BLaER1 treated with 17β-estradiol and CSF1 and Interleukin-3, amounts not matched to agents 10 nM and 100 nM (cell line): ENCODE measurements at regions not wholly inside any gene's neighbourhood (a gene's known extent, or its start where the extent isn't known, plus 50 kb on each side); places are given as distances from the start of the nearest gene placed in this dataset.

Source experiments
- H3K27ac ChIP-seq, 11 experiments: shearing (Covaris generic); formaldehyde crosslinking; 2 replicates each; pipeline ENCODE4 v1.8.1; 2022
- H3K27me3 ChIP-seq, 11 experiments: shearing (Covaris generic); formaldehyde crosslinking; 2 replicates each; pipeline ENCODE4 v1.8.1; 2022
- H3K36me3 ChIP-seq, 11 experiments: shearing (Covaris generic); formaldehyde crosslinking; 2 replicates each; pipeline ENCODE4 v1.8.1; 2022
- H3K4me1 ChIP-seq, 10 experiments: shearing (Covaris generic); formaldehyde crosslinking; 2 replicates each; pipeline ENCODE4 v1.8.1; 2022
- H3K4me2 ChIP-seq, 11 experiments: shearing (Covaris generic); formaldehyde crosslinking; 2 replicates each; pipeline ENCODE4 v1.8.1; 2022
- H3K4me3 ChIP-seq, 10 experiments: shearing (Covaris generic); formaldehyde crosslinking; 2 replicates each; pipeline ENCODE4 v1.8.1; 2022
- H3K9ac ChIP-seq, 11 experiments: shearing (Covaris generic); formaldehyde crosslinking; 2 replicates each; pipeline ENCODE4 v1.8.1; 2022
- H3K9me3 ChIP-seq, 11 experiments: shearing (Covaris generic); formaldehyde crosslinking; replicated peaks in 1 of 11; 2 replicates each; pipeline ENCODE4 v1.8.1; 2022
- H4K20me1 ChIP-seq, 11 experiments: shearing (Covaris generic); formaldehyde crosslinking; 2 replicates each; pipeline ENCODE4 v1.8.1; 2022
- Cebpa-rat ChIP-seq, 11 experiments: shearing (Covaris generic); IDR thresholded peaks; 2 replicates each; pipeline ENCODE4 v1.8.1; 2022

DNA sequence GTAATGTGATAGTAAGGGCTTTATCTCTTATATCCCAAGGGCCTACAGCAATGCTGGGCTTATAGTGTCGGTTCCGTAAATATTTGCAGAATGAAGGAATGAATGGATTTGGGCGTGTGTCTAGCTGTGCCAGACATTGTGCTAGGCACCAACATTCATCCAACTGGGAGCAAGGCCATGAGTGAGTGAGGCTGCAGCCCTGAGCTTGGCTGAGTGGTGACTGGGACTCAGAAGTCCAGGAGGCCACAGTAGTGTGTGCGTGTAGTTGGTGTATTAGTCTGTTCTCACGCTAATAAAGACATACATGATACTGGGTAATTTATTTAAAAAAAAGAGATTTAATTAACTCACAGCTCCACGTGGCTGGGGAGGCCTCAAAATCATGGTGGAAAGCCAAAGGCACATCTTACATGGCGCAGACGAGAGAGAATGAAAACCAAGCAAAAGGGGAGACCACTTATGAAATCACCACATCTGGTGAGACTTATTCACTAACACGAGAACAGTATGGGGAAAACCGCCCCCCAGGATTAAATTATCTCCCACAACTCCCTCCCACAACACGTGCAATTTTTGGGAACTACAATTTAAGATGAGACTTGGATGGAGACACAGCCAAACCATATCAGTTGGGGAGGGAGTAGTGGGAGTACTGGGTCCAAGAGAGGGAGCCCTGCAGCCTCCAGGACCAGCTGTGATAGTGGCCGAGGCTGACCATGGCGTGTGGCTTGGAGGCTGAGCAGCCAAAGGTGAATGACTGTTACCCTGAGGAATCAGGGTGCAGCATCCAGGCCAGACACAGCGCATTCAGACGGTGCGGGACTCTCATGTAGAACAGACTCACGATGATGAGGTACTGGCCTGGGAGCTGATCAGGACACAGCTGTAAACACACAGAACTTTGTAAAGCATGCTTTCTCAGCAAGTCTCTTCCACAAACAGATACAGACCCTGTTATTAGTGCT lies 104.6 kb downstream of the TEX26 start:
- Histone ChIP-seq H3K4me2 (peak overlapping the region in 10 of 11 experiments; percentile 12 to 73 (median 37); a peak in 16 of 22 replicates), H3K27me3 (peaks cover 0 to 51% (median 0%) of the 10 kb centered on the region in 11 experiments; a peak in 6 of 22 replicates), H3K4me3 (no peak overlapping the region), H3K9me3 (peaks cover 0 to 5% (median 0%) of the 10 kb centered on the region in 11 experiments; a peak in 1 of 22 replicates), H3K36me3 (no peaks in the 10 kb centered on the region), H3K27ac (no peak overlapping the region), H3K4me1 (peaks cover 30 to 38% (median 34%) of the 10 kb centered on the region in 10 experiments), H3K9ac (no peak overlapping the region), H4K20me1 (peaks cover 0 to 11% (median 0%) of the 10 kb centered on the region in 11 experiments; a peak in 2 of 22 replicates)
- TF ChIP-seq Cebpa-rat (IDR thresholded peaks at IDR 0.05): no peak

DNA sequence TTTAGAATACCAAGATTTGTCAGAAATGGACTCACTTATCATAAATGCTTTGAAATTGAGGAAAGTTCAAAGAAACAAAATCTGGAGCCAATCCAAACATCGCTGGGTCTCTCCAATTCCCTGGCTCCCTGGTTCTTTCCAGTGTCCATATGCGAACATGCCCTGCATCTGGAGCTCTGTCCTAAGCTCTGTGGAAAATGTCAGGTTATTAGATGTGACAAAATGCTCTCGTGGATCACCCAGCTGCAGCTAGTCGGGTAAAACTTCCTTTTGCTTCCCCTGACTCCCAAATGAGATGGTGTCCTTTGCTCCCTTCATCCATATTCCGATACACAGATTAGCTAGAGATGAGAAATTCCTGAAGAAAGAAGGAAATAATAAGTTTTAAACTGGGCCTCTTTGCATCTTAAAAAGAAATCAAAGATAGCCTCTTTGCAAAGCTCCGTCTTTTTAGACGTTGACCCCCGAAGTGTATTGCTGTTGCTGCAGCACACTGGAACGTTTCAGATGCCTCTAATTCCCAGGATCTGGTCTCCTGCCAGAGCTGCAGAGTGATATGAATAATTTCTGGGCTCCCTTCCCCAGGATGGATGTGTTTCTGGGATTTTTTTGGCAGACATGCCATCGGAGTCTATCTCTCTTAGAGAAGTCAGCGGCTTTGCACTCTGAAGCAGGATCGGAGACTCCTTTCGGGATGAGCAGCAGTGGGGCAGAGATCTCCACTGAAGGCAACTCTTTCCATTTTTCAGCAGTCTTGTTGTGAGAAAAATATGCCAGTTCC lies 102.9 kb downstream of the TEX26 start:
- Histone ChIP-seq H3K9ac (no peak overlapping the region), H3K4me1 (peaks cover 27 to 33% (median 30%) of the 10 kb centered on the region in 10 experiments), H4K20me1 (peaks cover 0 to 9% (median 0%) of the 10 kb centered on the region in 11 experiments; a peak in 1 of 22 replicates), H3K4me3 (no peak overlapping the region), H3K27ac (no peak overlapping the region), H3K36me3 (no peaks in the 10 kb centered on the region), H3K9me3 (peaks cover 0 to 5% (median 0%) of the 10 kb centered on the region in 11 experiments; a peak in 1 of 22 replicates), H3K27me3 (peaks cover 0 to 47% (median 0%) of the 10 kb centered on the region in 11 experiments; a peak in 6 of 22 replicates), H3K4me2 (no peak overlapping the region)
- TF ChIP-seq Cebpa-rat (IDR thresholded peaks at IDR 0.05): no peak

DNA sequence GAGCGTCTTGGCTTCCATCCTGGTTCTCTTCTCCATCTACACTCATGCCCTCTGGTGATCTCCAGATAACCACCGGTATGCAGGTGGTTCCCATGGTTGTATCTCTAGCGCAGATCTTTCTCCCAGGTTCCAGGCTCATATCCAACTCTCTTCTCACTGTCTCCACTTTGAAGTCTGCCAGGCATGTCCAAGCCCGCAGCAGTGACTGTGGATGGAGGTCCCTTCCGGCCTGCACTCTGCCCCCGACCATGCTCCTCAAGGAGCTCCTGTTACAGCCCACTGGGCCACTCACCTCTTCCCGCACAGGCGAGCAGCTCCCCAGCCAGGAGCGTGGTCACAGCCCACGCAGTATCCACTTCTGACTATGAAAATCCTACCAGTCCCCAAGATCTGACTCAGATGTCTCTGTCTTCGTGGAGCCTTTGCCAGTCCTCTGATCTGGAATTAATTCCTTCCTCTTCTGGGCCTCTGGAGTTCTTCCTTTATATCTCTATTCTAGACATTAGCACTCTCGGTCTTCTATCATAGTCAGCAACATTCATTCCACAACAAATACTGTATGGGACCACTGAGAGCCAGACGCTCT lies 100.2 kb downstream of the TEX26 start:
- Histone ChIP-seq H3K4me2 (no peak overlapping the region), H3K4me1 (peaks cover 4 to 10% (median 7%) of the 10 kb centered on the region in 10 experiments; a peak in 13 of 20 replicates), H3K36me3 (no peaks in the 10 kb centered on the region), H3K27ac (no peak overlapping the region), H3K4me3 (no peak overlapping the region), H3K9me3 (no peaks in the 10 kb centered on the region), H3K27me3 (peaks cover 0 to 22% (median 0%) of the 10 kb centered on the region in 11 experiments; a peak in 3 of 22 replicates), H3K9ac (no peak overlapping the region), H4K20me1 (no peaks in the 10 kb centered on the region; a peak in 1 of 22 replicates)
- no peak for TF ChIP-seq Cebpa-rat (IDR thresholded peaks at IDR 0.05)

DNA sequence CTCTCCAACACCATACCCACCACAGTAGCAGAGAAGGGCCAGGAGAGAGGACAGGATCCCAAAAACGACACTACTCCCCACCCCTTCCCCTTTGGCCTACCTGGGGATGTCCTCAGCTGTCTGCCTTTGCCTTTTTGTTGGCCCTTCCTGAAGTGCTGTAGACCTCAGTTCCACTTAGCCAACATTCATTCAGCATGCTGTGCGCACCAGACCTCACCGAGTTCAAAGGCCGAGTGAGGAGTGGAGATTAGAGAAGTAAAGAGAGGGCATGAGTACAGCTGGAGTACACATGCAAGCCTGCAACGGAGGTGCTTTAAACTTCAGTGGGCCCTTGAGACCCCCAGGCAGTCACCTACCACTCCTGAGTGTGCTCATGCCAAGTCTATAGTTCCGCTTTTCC lies 99.0 kb downstream of the TEX26 start:
- Histone ChIP-seq H3K4me2 (no peak overlapping the region), H3K27ac (no peak overlapping the region), H4K20me1 (no peaks in the 10 kb centered on the region; a peak in 1 of 22 replicates), H3K27me3 (peaks cover 0 to 14% (median 0%) of the 10 kb centered on the region in 11 experiments; a peak in 3 of 22 replicates), H3K4me3 (no peak overlapping the region), H3K36me3 (no peaks in the 10 kb centered on the region), H3K4me1 (no peaks in the 10 kb centered on the region), H3K9ac (no peak overlapping the region), H3K9me3 (no peaks in the 10 kb centered on the region)
- TF ChIP-seq Cebpa-rat (IDR thresholded peaks at IDR 0.05): no peak

DNA sequence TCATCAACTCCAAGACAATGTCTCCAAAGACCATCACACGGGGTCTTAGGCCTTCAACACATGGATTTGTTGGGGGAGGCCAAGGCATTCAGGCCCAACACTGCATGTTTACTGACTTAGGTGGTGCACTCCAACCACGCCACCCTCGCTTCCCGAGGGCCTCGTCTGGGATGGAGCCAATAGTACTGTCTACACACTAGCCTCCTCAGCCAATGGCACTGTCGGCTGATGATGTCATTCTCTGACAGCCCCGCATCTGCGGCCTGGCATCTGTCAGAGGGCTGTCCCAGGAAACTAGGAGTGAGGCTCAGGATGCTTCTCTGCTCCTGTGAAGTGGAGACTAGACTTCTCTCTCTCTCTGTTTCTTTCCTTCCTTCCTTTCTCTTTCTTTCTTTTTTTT lies 96.6 kb downstream of the TEX26 start:
- Histone ChIP-seq H3K27ac (no peak overlapping the region), H3K9me3 (no peaks in the 10 kb centered on the region), H4K20me1 (no peaks in the 10 kb centered on the region; a peak in 1 of 22 replicates), H3K27me3 (no peaks in the 10 kb centered on the region), H3K4me2 (no peak overlapping the region), H3K4me3 (no peak overlapping the region), H3K9ac (no peak overlapping the region), H3K36me3 (no peaks in the 10 kb centered on the region), H3K4me1 (no peaks in the 10 kb centered on the region)
- TF ChIP-seq Cebpa-rat (IDR thresholded peaks at IDR 0.05): no peak

DNA sequence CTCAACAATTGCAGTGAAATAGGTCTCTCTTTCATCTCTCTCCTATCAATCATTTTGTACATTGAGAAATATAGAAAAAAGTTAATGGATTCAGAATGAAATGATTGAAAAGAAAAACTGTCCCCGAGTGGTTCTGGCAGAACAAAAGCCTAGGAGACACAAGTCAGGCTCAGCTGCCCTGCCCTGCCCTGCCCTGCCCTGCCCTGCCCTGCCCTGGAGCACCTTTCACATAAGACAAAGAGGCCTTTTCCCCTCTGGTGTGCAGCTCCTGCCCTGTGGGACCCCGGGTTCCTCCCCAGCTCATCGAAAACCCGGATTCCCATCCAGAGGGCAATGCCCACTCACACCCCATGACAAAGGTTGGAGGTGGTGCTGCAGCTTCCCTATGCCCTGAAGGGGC lies 94.7 kb downstream of the TEX26 start:
- Histone ChIP-seq H3K9ac (no peak overlapping the region), H3K4me3 (no peak overlapping the region), H4K20me1 (no peaks in the 10 kb centered on the region), H3K27me3 (no peaks in the 10 kb centered on the region), H3K9me3 (no peaks in the 10 kb centered on the region), H3K4me1 (no peaks in the 10 kb centered on the region), H3K36me3 (no peaks in the 10 kb centered on the region), H3K27ac (no peak overlapping the region), H3K4me2 (no peak overlapping the region)
- no peak for TF ChIP-seq Cebpa-rat (IDR thresholded peaks at IDR 0.05)
